HFFc6 (cell line): ENCODE measurements at regions not wholly inside any gene's neighbourhood (a gene's known extent, or its start where the extent isn't known, plus 50 kb on each side); places are given as distances from the start of the nearest gene placed in this dataset.

Experiments used
- DNase-seq: peaks from one replicate; pipeline ENCODE4 v3.0.0-alpha.2; 2018
- H3K27ac Mint-ChIP-seq: 2 replicates; pipeline ENCODE4 v1.8.0; 2020; ENCODE audit warnings: mild to moderate bottlenecking, mixed read lengths
- H3K27me3 Mint-ChIP-seq: 2 replicates; pipeline ENCODE4 v1.8.0; 2021; ENCODE audit warnings: mild to moderate bottlenecking, moderate library complexity, mixed read lengths; ENCODE audit not compliant: insufficient read depth
- H3K36me3 Mint-ChIP-seq: 2 replicates; pipeline ENCODE4 v1.8.0; 2021; ENCODE audit warnings: low read depth, mixed read lengths
- H3K4me1 Mint-ChIP-seq: 2 replicates; pipeline ENCODE4 v1.8.0; 2020; ENCODE audit warnings: low read depth, mixed read lengths
- H3K4me3 Mint-ChIP-seq: 2 replicates; pipeline ENCODE4 v1.8.0; 2020; ENCODE audit warnings: mild to moderate bottlenecking, moderate library complexity, mixed read lengths
- H3K9me3 Mint-ChIP-seq: 2 replicates; pipeline ENCODE4 v1.8.0; 2020; ENCODE audit warnings: mild to moderate bottlenecking, mixed read lengths
- TF ChIP-seq, protein P1 (sequence below): fragments of 200-600 bp; sonication (generic); IDR thresholded peaks from 2 replicates; pipeline ENCODE4 v1.5.0; 2021; ENCODE audit warnings: antibody characterized with exemption, mild to moderate bottlenecking

DNA sequence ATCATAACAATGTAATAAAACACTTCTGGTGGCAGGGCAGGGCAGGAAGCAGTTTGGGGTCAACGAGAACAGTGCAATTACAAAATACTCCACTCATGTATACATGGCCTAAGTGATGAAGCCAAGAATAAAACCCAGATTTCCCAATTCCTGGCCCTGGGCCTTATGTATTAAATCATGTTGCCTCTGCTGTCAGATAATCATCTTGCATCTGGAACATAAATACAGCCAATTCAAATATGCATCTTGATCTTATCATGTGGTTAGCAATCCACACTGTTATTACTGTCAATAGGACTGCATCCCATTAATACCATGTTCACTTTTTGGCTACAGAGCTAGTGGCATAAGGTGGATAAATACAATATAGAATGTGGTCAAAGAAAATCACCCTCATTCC lies 186.5 kb upstream of the SLC25A13 start:
- Mint-ChIP-seq H3K36me3 (no peaks in the 10 kb centered on the region), H3K27ac (no peak overlapping the region), H3K4me1 (no peaks in the 10 kb centered on the region), H3K4me3 (no peak overlapping the region), H3K9me3 (peaks cover 15% of the 10 kb centered on the region), H3K27me3 (no peaks in the 10 kb centered on the region)
- no peak for DNase-seq
- TF ChIP-seq, protein P1, sequence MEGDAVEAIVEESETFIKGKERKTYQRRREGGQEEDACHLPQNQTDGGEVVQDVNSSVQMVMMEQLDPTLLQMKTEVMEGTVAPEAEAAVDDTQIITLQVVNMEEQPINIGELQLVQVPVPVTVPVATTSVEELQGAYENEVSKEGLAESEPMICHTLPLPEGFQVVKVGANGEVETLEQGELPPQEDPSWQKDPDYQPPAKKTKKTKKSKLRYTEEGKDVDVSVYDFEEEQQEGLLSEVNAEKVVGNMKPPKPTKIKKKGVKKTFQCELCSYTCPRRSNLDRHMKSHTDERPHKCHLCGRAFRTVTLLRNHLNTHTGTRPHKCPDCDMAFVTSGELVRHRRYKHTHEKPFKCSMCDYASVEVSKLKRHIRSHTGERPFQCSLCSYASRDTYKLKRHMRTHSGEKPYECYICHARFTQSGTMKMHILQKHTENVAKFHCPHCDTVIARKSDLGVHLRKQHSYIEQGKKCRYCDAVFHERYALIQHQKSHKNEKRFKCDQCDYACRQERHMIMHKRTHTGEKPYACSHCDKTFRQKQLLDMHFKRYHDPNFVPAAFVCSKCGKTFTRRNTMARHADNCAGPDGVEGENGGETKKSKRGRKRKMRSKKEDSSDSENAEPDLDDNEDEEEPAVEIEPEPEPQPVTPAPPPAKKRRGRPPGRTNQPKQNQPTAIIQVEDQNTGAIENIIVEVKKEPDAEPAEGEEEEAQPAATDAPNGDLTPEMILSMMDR = no peak

DNA sequence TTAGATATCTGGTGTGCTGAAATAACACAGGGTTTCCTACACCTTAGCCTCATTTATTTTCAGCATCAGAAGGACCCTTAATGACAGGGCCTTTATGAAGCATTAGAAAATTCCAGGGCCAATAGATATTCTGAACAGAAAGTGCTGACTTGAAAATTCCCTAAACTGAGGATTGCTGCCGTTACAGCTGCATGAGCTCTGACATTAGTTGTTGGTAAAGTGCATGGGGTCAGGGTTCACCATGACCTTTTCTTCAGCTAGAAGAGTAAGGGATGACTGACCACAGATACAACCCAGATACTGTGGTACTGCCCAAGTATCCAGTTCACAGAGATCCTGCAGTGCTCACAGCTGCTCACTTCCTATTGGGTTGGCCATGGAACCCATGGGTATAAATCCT lies 181.7 kb upstream of the SLC25A13 start:
- Mint-ChIP-seq H3K27ac (no peak overlapping the region), H3K4me1 (no peaks in the 10 kb centered on the region), H3K27me3 (no peaks in the 10 kb centered on the region), H3K9me3 (no peaks in the 10 kb centered on the region; the same call in 1 of the 2 replicates), H3K4me3 (no peak overlapping the region), H3K36me3 (no peaks in the 10 kb centered on the region)
- TF ChIP-seq, protein P1 = no peak
- no peak for DNase-seq

DNA sequence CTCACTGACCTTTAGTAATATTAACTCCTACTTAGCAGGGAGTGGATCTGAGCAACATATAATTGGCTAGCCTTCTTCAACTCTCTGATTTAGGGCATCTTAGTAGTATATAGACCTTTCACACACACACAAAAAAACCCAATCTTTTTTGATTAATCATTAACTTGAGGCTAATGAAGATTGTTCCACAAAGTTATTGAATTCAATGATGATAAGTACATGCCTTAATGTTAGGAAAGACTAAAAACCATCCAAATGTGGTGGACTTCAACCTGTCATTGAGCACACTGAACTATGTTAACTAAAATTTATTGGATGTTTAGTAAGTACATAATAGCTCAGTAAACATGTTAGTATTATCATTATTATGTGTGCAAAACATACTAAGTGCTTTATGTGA lies 179.4 kb upstream of the SLC25A13 start:
- no peaks in the 10 kb centered on the region for H3K36me3 Mint-ChIP-seq
- H3K27ac Mint-ChIP-seq = no peak overlapping the region
- no peaks in the 10 kb centered on the region; the same call in 1 of the 2 replicates for H3K9me3 Mint-ChIP-seq
- no peaks in the 10 kb centered on the region for H3K4me1 Mint-ChIP-seq
- no peak for DNase-seq
- no peaks in the 10 kb centered on the region for H3K27me3 Mint-ChIP-seq
- H3K4me3 Mint-ChIP-seq = no peak overlapping the region
- TF ChIP-seq, protein P1 = no peak

DNA sequence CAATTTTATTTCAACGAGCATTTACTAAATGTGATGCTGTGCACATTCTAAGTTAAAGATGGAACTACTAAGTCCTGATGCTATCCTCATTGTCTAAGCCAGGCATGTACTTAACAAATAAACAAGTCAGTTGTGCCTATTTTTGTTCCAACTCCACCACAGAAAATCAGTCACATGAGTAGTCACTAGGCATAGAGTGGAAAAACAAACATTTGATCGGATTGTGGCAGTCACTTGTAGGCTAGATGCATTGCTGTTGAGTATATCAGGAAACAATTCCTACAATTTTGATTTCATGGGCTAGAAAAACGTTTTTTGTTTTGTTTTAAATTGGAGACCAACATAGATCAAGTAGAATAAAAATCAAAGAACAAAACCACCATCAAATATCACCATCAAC lies 177.6 kb upstream of the SLC25A13 start:
- TF ChIP-seq, protein P1 = no peak
- Mint-ChIP-seq H3K4me3 (no peak overlapping the region), H3K36me3 (no peaks in the 10 kb centered on the region), H3K27ac (no peak overlapping the region), H3K27me3 (no peaks in the 10 kb centered on the region), H3K9me3 (no peaks in the 10 kb centered on the region; the same call in 1 of the 2 replicates), H3K4me1 (no peaks in the 10 kb centered on the region)
- DNase-seq = no peak

DNA sequence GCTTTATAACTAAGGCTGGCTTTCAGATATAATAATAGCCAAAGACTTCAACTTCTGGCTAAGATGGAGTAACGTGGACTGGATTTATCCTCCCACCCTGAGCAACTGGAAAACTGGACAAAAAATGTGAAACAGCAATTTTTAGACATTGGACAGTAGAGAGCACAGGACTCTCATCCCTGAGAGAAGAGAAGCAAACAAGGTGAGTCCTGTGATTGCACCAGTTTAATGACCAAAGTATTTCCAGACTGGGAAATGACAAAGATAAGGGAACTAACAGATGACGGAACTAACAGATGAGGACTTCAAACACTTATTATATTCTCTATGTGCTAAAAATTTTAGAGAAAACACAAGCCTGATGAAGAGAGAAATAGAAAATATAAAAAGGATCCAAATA lies 175.7 kb upstream of the SLC25A13 start:
- Mint-ChIP-seq H3K4me1 (no peaks in the 10 kb centered on the region), H3K36me3 (no peaks in the 10 kb centered on the region), H3K4me3 (no peak overlapping the region), H3K27me3 (no peaks in the 10 kb centered on the region), H3K9me3 (peaks cover 8% of the 10 kb centered on the region), H3K27ac (no peak overlapping the region)
- no peak for DNase-seq
- TF ChIP-seq, protein P1 = no peak

DNA sequence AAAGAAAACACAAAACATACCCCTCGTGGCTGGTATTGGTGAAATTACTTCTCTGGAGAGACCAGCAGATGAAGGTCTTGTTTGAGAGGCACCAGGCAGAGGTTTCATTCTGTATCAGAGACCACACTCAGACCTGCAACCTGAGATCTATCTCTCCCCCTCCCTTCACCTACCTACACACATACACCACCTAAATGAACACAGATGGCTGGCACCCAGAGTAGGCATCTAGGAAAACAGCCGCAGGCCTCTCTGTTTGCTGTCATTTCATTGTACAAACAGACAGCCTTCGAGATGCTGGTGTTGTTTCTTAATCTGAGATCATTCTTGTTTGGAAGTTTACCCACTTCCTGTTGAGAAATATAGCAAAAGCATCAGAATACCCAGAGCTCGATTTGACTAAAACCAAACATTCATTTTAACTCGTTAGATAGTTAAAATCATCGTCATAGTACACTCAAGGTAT lies 173.9 kb upstream of the SLC25A13 start:
- Mint-ChIP-seq H3K4me1 (no peaks in the 10 kb centered on the region), H3K9me3 (peaks cover 8% of the 10 kb centered on the region), H3K4me3 (no peak overlapping the region), H3K27me3 (no peaks in the 10 kb centered on the region), H3K27ac (no peak overlapping the region), H3K36me3 (no peaks in the 10 kb centered on the region)
- DNase-seq = no peak
- TF ChIP-seq, protein P1 = no peak
